ENCODE measurements at regions not wholly inside any gene's neighbourhood (a gene's known extent, or its start where the extent isn't known, plus 50 kb on each side); places are given as distances from the start of the nearest gene placed in this dataset.
"Not testable (repeated sequence)": the region's sequence is repeated elsewhere in the genome, so short reads cannot be mapped to it uniquely, and the experiment has no call there.

DNA sequence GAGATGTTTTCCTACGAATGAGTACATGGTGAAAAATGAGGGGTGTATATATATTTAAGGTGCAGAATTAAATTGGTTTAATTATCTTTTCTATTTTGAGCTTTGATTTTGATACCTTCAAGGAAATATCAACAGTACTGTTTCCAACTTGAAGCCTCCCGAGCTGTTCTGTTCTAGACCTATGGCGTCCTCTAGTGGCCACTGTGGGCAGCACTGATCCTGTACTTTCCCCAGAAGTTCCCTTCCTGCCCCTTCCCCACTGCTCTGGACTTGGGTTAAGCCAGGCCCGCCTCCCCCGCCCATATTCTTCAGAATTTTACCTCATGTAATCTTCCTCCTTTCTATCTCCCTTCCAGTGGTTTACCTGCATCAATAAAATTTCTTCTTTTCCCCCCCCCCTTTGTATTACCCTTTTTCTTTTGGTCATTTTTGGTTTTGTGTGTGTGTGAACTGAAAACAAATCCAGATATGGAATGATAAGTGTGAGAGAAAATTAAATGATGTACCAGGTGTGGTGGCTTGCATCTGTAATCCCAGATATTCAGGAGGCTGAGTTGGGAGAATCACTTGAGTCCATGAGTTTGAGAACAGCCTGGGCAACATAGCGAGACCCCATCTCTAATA lies 1643.5 kb downstream of the TP53TG3F start:
- no peak for DNase-seq

DNA sequence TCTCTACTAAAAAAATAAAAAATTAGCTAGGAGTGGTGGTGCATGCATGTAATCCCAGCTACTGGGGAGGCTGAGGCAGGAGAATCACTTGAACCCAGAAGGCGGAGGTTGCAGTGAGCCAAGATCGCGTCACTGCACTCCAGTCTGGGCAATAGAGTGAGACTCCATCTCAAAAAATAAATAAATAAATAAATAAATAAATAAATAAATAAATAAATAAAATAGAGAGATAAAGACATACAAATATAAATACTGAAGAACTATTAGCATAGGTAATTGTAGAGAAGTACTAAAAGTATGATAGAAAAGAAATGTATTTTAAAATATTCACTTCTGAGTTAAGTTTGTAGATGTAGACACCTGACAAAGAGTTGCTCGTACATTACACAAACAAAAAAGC lies 1652.4 kb downstream of the TP53TG3F start:
- DNase-seq: not testable (repeated sequence)

DNA sequence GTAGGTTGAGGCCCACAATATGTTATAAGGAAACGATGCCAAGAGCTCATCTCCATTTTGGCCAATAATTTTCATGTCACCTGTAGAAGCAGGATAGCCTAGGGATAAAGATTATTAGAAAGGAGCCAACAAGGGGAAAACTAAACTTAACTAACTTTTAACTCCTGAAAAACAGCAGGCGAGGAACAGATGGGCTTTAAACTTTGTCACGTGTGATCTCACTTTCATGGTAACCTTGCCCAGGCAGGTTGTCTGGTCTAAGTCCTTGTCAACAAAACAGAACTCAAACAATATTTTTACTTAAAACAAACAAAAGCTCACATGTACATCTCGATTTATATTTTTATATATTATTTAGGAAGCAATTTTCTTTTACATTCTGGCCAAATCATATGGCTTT lies 1672.0 kb downstream of the TP53TG3F start:
- no peak for DNase-seq

DNA sequence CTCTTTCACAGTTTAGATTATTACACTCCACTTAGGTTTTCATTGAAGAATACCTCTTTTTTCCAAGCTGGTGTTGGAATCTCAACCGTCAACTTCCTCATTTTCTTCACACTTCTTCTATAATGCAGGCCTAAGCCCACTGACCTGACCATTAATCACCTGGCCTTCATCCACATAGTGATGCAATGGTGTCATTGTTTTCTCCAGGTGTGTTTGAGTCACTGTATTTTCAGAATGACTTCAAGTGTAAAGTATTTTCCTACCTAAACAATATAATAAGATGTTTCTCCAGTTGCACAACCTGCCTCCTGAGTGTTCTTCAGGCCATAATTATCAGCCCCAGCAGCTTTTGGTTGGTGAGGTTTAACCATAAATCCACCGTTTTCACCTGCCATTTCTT lies 1675.1 kb downstream of the TP53TG3F start:
- no peak for DNase-seq

DNA sequence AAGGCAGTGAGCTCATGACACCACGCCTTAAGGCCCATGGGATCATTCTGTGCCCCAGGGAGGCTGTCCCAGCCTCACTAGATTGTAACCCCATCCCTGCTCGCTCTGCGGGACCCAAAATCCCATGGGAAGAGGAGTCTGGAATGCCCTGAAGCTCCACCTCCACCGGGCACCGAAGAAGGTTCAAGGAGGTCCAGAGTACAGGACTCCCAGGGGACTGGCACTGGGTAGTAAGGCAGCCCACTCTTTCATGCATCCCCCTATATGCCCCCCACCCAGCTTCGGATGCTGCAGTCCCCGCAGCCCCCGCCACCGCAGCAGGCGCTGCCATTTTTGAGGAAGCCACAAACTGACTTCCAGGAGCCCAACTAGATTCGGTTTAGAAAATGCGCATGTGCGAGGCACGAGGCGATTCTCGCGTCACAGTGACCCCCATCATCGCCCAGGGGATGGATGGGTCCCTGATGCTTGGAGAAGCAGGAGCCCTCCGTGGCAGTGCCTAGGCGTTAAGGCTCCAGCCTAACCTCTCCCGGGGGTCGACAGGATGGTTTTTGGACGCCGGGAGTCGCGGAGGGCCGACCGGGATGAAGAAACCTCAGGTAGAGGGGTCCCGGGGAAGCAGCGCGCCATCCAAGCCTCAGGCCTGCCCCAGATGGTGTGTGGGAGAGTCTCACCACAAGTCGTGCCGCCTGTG lies 1681.0 kb downstream of the TP53TG3F start:
- no peak for DNase-seq

DNA sequence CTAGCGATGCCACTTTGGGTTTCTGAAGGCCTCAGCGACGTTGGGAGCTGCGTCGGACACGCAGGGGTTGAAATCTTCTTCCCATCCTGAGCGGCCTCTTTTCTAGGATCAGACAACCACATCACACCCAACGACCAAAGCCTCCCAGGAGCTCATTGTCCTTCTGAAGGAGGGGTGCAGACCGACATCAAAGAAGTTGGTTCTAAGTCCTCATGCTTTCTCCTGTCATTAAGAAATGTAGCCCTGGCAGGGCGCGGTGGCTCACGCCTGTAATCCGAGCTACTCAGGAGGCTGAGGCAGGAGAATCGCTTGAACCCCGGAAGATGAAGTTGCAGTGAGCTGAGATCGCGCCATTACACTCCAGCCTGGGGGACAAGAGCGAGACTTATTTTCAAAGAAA lies 1681.9 kb downstream of the TP53TG3F start:
- DNase-seq: no peak

DNA sequence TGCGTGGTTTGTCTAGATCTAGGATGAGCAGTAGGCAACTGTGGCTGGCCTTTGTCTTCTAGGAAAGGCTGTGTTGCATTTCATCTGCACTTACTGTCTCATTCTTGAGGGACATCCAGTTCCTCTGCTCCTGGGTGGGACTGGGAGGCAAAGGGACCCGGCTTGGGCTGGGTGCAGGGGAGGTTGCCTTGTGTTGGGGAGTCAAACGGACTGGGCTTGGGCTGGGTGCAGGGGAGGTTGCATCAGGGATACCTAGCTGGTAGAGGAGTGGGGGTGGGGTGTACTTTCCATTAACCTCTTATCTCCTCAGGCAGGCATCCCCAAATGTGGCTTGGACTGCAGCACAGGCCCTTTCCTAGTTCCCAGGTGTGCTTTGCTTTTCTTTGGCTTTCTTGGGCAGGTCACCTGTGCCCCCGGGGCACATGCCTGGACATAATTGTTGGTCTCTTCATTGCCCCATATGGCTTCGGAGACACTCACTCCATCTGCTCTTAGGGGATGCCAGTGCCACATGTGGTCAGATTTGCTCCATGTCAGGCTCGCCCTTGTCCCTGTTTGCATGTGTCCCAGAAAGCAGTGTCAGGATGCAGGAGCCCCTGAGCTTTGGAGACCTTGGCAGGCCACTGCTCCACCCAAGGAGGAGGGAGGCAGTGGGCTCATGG lies 1682.9 kb downstream of the TP53TG3F start:
- no peak for DNase-seq

DNA sequence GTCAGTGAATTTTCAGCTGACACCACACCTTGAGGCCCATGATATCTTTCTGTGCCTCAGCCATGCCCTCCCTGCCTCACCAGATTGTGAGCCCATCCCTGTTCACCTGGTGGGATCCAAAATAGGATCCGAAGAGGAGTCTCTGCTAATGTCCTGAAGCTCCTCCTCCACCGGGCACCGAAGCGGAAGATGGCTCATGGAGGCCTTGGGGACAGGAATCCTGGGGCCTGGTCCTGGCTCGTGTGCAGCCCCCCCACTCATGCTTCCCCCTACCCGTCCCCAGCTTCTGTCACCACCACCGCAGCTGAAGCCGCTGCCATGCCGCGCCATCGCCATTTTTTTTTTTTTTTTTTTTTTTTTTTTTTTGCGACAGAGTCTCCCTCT lies 1683.4 kb downstream of the TP53TG3F start:
- no peak for DNase-seq

DNA sequence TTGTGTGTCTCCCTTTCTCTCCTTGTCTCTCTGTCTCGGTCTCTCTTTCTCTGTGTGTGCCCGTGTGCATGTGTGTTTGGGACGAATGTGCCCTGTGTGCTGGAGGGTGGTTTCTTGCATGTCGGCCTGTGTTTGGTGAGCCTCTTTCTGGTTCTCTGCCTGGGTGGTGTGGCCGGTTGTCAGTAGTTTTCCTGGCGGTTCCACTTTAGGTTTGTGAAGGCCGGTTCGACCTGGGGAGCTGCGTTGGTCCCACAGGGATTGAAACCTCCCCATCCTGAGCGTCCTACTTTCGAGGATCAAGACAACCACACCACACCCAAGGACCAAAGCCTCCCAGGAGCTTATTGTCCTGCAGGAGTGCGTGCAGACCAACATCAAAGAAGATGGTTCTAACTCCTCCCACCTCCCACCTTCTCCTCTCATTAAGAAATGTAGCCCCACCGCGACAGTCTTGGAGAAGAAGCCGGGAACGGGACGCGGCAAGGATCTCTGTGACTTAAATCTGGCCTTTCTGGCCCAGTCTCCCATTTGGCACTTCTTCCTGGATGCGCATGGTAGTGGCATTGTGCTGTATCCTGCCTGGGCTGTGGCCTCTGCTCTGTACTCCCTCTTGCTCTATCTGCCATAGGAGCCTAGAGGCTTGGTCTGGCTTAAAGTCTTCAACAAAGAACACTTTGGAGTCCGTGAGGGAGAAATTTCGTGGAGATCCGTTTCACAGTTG lies 1685.0 kb downstream of the TP53TG3F start:
- no peak for DNase-seq

DNA sequence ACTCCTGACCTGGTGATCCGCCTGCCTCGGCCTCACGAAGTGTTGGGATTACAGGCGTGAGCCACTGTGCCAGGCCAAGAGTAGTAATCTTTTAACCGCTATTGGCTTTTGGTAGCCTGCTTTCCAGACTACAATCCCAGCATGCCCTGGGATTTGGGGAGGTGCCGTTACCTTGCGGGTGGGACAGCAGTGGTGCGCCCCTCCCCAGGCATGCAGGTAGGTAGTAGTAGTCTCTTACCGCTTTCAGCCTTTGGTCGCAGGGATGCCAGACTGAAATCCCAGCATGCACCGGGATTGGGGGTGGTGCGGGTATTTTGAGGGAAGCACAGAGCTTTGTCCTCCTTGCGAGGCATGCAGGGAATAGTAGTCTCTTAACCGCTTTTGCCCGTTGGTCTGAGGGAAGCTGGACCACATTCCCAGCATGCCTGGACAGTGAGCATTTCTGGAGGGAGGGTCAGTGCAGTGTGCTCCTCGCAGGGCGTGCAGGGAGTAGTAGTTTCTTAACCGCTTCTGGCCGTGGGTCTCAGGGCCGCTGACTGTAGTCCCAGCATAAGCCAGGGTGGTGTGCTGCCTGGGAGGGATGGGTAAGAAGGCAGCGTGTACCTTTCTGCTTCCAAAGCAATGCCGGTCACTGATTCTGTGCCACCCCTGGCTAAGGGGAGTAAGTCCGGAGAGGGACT lies 1686.8 kb downstream of the TP53TG3F start:
- no peak for DNase-seq

DNA sequence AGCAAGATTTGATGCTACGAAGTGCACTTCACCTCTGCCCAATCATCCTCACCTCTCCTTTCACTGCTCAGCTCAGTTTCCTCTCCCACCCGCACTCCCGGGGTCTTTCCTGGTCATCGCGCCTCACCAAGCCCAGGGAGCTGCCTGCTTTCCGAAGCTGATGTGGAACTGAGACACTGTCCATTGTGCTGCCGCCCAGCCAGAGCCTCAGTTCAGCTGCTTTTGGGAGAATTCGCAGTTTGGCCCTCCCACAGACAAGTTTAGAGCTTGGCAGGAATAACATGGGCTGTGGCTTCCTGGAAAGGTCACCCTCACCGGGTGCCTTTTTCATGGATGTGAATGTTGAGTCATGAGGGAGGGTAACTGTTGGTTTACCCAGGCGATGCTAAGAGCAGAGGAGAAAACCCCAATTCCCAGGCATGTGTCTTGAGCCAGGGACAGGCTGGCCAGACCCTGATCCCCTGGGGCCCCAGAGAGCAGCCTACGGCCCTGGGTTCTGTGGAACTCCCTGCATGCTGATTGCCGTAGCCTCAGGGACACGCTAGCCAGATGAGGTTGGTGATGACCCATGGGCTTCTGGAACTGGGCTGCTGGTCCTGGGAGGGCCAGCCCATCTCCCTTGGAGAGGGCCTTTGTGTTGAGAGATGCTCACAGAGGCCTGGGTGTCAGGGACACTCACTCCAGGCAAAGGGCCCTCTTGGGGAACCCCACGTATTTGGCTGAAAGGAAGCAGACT lies 1687.5 kb downstream of the TP53TG3F start:
- no peak for DNase-seq

DNA sequence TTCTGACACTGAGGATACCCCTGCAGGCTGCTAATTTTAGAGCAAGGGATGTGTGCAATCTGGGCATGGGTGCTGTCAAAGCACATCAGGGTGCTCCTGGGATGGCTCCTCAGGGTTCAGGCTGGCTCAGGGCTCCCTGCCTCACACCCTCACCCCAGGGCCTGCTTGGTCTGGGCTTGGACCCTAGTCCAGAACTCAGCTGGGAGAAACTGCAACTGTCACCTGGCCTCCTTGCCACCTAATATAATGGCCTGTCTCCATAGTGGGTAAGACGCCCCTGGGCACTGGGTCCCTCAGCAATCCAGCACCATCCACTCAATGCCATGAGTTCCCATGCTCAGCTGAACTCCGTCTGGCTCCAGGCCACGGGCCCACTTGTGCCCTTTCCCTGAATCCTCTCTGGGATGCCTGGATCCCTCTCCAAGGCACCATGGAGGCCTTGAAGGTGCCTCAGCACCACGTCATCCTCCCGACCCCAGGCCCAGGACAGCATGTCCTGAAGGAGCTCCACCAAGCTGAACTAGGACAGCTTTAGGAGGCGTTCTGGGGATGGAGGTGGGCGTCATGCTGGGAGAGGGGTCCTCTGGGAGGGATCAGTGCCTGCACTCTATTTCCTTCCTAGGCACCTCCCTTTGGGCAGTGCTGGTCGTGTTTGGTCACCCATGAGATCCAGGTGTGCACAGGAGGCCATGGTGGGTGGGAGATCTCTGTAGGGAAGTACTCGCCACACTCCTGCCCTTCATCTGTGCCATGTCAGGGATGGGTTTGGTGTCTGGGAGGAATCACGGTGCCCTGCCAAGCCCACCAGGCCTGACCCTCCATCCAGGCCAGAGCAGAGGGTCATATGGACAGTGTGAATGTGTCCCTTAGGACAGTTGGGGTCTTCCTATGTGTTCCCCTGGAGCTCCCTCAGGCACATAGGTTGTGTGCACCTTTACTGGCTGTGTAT lies 1688.4 kb downstream of the TP53TG3F start:
- DNase-seq: no peak

DNA sequence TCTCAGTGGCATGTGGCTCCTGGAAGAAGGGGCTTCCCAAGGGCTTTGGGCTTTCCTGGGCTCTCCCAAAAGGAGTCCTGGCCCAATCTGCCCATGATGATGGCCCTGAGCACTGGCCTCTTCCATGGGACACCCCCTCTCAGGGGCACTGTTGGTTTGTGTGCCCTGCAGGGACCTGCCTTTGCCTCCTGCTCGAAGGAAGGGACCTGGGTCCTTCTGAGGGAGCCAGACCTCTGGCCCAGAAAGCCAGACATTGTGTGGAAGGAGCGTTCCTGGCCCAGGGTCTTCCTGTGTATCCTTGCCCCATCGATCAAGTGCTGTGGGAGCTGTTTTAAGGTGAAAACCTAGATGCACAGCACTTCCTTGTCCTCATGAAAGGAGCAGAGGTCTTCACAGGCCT lies 1689.3 kb downstream of the TP53TG3F start:
- no peak for DNase-seq

DNA sequence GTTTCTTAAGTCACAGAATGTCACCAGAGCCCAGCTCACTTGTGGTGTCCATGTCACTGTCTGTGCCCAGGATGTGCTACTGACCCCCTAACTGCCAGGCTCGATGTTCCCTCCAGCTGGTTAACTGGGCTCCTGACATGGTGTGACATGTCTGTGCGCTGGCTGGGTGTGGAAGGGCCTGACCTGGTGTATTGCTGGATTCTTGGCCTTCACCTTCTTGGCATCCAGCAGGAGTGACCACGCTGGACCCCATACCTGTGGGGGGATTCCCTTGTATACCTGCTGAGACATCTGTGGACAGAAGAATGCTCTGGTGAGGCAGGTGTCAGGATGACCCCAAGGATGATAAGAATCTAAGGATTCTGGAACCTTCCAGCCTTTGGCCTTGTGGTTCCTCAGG lies 1690.1 kb downstream of the TP53TG3F start:
- no peak for DNase-seq

DNA sequence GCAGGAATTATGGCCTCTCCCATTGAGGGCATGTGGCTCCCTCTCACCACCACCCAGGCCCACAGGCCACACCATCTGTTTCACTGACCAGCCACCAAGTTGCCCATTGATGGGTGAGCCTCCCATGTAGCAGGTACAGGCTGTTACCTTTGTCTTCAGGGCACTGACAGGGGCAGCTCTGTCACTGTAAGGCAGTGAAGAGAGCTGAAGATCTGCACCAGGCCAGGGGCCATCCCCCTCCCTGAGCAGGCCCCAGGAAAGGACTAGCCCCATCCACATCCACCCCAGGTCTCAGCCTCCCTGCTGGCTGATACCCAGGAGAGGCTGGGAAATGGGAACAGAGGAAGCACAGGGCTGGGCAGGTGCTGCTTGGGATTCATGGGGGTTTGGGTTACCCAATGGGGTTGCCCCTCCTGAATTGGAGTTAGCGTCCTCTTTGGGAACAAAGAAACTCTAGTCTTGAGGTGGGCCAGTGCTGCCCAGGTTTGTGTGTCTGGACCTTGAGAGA lies 1691.4 kb downstream of the TP53TG3F start:
- no peak for DNase-seq

DNA sequence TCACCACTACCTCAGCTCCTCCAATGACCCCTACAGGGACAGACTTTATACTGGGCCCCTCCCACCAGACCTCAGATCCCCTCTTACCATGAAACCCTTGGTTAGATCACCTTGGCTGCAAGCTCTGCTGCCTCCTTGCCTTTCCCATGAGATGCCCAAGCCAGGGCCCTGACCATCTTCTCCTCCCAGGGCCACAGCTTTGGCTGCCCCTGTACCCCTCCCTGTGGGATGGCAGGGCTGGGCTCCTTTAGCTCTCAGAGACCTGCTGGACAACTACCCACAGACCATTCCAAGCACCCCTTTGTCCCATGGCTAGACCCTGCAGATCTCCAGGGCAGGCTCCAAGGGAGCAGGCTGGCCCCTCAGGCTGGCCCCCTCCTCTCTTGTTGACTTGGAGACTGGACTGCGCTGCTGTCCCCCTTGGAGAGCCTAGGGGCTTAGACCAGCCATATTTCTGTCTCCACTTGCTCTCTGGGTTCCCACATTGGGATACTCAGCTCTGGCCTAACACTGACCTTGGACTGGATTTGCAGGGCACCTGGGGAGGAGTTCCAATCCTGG lies 1692.7 kb downstream of the TP53TG3F start:
- no peak for DNase-seq

DNA sequence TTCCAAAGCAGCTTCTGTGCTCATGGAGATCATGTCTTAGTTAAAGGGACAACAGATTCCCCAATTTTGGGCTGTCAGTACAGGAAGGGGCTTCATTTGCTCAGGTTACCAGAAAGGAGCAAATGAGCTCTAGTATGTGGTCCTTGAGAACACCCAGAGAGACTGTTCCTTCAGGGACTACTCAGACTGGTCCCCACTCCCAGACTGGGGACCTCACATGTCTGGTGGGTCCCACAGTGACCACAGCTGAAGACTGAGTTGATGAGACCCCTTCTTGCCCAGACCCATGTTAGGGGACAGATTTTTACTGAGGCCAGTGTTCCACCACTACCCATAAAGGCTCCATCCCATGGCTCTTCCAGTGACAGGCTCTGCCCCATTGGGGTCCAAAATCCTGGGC lies 1695.2 kb downstream of the TP53TG3F start:
- DNase-seq: no peak

DNA sequence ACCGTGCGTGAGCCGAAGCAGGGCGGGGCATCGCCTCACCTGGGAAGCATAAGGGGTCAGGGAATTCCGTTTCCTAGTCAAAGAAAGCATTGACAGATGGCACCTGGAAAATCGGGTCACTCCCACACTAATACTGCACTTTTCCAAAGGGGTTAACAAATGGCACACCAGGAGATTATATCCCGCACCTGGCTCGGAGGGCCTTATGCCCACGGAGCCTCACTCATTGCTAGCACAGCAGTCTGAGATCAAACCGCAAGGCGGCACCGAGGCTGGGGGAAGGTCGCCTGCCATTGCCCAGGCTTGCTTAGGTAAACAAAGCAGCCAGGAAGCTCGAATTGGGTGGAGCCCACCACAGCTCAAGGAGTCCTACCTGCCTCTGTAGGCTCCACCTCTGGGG lies 1698.1 kb downstream of the TP53TG3F start:
- not testable (repeated sequence) for DNase-seq

DNA sequence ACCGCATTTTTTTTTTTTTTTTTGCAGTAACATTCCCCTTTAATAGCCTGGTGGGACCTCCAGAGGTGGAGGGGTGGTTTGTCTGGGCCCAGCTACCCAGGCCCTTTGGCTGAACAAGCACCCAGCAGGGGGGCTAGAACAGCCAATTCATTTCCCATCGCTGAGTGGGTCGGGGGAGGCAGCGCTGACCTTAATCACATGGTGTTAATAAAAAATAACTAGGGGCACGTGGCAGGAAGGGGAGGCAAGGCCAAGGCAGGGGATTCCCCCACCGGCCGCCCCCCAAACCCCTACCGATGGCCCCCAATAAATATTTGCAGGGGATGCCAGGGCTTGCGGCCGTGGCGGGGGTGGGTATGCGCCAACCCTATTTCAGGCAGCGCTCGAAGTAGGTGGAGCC lies 1709.9 kb downstream of the TP53TG3F start:
- DNase-seq: not testable (repeated sequence)

DNA sequence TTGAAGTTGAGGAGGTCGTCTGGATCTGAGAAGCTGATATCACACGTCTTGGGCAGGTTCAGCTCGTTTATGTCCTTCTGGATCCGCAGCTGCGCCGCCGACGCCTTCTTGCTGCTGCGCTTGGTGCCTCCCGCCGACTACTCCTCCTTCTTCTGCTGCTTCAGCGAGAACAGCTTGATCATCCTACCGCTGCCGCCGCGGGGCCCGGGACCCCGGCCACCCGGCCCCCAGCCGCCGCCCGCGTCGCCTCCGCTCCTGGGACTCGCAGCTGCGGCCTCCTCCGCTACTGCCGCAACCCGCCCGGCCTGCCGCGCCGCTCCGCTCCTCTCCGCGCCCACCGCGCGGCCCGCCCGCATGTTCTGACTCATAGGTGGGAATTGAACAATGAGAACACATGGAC lies 1710.6 kb downstream of the TP53TG3F start:
- DNase-seq: not testable (repeated sequence)

DNA sequence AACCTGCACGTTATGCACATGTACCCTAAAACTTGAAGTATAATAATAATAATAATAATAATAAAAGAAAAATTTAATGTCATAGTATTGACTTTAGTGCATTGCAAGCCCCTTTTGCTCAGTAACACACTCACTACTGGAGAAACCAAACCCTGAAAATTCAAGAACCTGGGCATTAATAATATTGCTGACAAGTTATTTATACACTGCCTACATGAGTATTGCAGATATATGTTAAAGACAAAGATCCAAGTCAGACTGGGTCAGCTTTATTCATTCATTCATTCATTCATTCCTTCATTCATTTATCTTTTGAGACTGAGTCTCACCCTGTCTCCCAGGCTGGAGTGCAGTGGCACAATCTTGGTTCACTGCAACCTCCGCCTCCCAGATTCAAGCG lies 1711.2 kb downstream of the TP53TG3F start:
- DNase-seq: no peak

Data from KG1 (cell line).